ENCODE measurements at regions not wholly inside any gene's neighbourhood (a gene's known extent, or its start where the extent isn't known, plus 50 kb on each side); places are given as distances from the start of the nearest gene placed in this dataset.

GRCh38 chr10:121261665-121262064, 336.6 kb downstream of the FGFR2 start:
- TF ChIP-seq CTCF (IDR thresholded peaks at IDR 0.05 in 2 of 3, conservative IDR thresholded peaks at IDR 0.05 in 1 of 3; ENCODE audit: borderline replicate concordance in 1 of 3, insufficient read depth in 1 of 3, low read depth in 2 of 3, low read length in 2 of 3) (no peak), ZFX (IDR thresholded peaks at IDR 0.05) (no peak), POLR2AphosphoS5 (IDR thresholded peaks at IDR 0.05; ENCODE audit: low read depth, low read length) (no peak), POLR2A (IDR thresholded peaks at IDR 0.05; ENCODE audit: borderline replicate concordance, extremely low read depth, insufficient read depth, insufficient read length) (no peak), REST (IDR thresholded peaks at IDR 0.05; ENCODE audit: low read depth) (no peak), YY1 (IDR thresholded peaks at IDR 0.05; ENCODE audit: extremely low read depth, insufficient replicate concordance, low read depth, low read length) (no peak), MAX (IDR thresholded peaks at IDR 0.05) (no peak), ATF3 (IDR thresholded peaks at IDR 0.05) (no peak), ELF1 (IDR thresholded peaks at IDR 0.05; ENCODE audit: borderline replicate concordance, low read depth) (no peak), SRF (IDR thresholded peaks at IDR 0.05; ENCODE audit: low read depth) (no peak)
